ENCODE measurements at regions not wholly inside any gene's neighbourhood (a gene's known extent, or its start where the extent isn't known, plus 50 kb on each side); places are given as distances from the start of the nearest gene placed in this dataset.

DNA sequence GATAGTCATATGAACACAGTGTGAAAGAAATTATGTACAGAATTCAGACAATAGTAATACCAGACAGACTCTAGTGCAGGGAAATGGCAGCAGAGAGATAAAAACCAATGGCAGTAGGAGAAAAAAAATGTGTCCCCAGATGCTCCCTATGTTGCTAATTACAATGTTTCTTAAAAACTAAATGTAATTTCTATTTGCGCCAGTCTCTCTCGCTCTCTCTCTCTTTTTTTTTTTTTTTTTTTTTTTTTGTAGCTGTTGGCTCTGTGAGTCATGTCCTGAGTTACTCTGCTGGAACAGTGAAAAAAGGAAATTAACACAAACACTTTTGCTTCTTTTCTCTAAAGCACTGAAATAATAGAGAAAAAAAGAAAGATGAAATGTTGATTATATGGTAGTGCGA is 871.9 kb downstream of the GBE1 start:
- Histone ChIP-seq H3K9ac (ENCODE audit: low read depth in 1 of 2, low read length in 2 of 2) (no peak overlapping the region), H3K9me3 (ENCODE audit: control insufficient read depth in 4 of 4, low read length in 3 of 4) (no peaks in the 10 kb centered on the region), H3K27ac (ENCODE audit: low read depth in 1 of 2, low read length in 2 of 2) (no peak overlapping the region), H3K36me3 (ENCODE audit: control insufficient read depth in 4 of 4, insufficient read depth in 3 of 4, low read depth in 1 of 4, low read length in 3 of 4) (no peaks in the 10 kb centered on the region), H3K4me3 (ENCODE audit: low read depth in 1 of 3, low read length in 3 of 3) (no peak overlapping the region), H3K4me1 (ENCODE audit: control insufficient read depth in 4 of 4, insufficient read depth in 4 of 4, low read length in 3 of 4) (no peaks in the 10 kb centered on the region), H3K27me3 (ENCODE audit: control insufficient read depth in 4 of 4, insufficient read depth in 4 of 4, low read length in 3 of 4) (no peaks in the 10 kb centered on the region)
- no peak for TF ChIP-seq MAX (IDR thresholded peaks at IDR 0.05)
- TF ChIP-seq YY1 (IDR thresholded peaks at IDR 0.05) = no peak
- TF ChIP-seq SP1 (IDR thresholded peaks at IDR 0.05) = no peak
- TF ChIP-seq FOXA1 (IDR thresholded peaks at IDR 0.05) = no peak
- no peak for TF ChIP-seq ATF3 (IDR thresholded peaks at IDR 0.05)
- no peak for TF ChIP-seq ZBTB33 (IDR thresholded peaks at IDR 0.05)
- TF ChIP-seq JUND (IDR thresholded peaks at IDR 0.05) = no peak
- no peak for TF ChIP-seq TAF1 (conservative IDR thresholded peaks at IDR 0.05)
- 82% methylated on average over 3 of the region's 3 CpGs for WGBS
- DNase-seq (ENCODE audit: low spot score) = no peak

DNA sequence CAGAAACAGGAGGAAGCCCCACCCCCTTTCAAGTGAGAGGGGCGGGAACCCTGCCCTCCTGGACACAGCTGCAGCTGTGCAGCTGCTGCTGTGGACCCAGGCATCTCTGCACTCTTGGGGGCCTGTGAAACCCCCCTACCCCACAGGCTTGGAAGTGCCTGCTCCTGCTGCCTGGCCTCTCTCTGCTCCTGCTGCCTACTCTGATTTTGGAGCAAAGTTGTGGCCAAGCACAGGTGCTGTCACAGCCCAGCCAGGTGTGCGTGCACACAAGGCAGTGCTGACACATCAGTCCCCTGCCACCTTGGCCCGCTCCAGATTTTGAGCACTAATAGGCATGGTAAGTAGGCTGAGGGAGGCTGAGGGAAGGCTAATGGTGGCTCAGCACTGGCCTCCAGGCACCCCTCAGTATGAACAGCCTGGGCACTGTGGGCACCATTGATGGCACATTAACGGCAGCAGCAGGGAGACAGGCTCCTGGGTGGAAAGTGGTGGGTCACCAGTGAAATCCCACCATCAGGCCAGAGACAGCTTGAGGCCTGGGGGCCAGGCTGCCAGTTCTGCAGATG is 890.9 kb downstream of the GBE1 start:
- Histone ChIP-seq H3K27me3 (ENCODE audit: control insufficient read depth in 4 of 4, insufficient read depth in 4 of 4, low read length in 3 of 4) (no peaks in the 10 kb centered on the region), H3K27ac (ENCODE audit: low read depth in 1 of 2, low read length in 2 of 2) (no peak overlapping the region), H3K36me3 (ENCODE audit: control insufficient read depth in 4 of 4, insufficient read depth in 3 of 4, low read depth in 1 of 4, low read length in 3 of 4) (no peaks in the 10 kb centered on the region), H3K9me3 (ENCODE audit: control insufficient read depth in 4 of 4, low read length in 3 of 4) (no peaks in the 10 kb centered on the region), H3K4me3 (ENCODE audit: low read depth in 1 of 3, low read length in 3 of 3) (no peak overlapping the region), H3K9ac (ENCODE audit: low read depth in 1 of 2, low read length in 2 of 2) (no peak overlapping the region), H3K4me1 (ENCODE audit: control insufficient read depth in 4 of 4, insufficient read depth in 4 of 4, low read length in 3 of 4) (no peaks in the 10 kb centered on the region)
- TF ChIP-seq YY1 (IDR thresholded peaks at IDR 0.05) = no peak
- no peak for TF ChIP-seq FOXA1 (IDR thresholded peaks at IDR 0.05)
- TF ChIP-seq RXRA (IDR thresholded peaks at IDR 0.05) = no peak
- TF ChIP-seq TAF1 (conservative IDR thresholded peaks at IDR 0.05) = no peak
- TF ChIP-seq NR2F2 (IDR thresholded peaks at IDR 0.05) = no peak
- no peak for TF ChIP-seq MAX (IDR thresholded peaks at IDR 0.05)
- no peak for TF ChIP-seq SP1 (IDR thresholded peaks at IDR 0.05)
- no peak for TF ChIP-seq ZBTB33 (IDR thresholded peaks at IDR 0.05)
- TF ChIP-seq HNF4A (conservative IDR thresholded peaks at IDR 0.05) = no peak
- no peak for TF ChIP-seq JUND (IDR thresholded peaks at IDR 0.05)
- TF ChIP-seq EGR1 (IDR thresholded peaks at IDR 0.05; ENCODE audit: low read depth in 2 of 2) = no peak
- no peak for TF ChIP-seq FOXA2 (IDR thresholded peaks at IDR 0.05)
- TF ChIP-seq, protein P1, sequence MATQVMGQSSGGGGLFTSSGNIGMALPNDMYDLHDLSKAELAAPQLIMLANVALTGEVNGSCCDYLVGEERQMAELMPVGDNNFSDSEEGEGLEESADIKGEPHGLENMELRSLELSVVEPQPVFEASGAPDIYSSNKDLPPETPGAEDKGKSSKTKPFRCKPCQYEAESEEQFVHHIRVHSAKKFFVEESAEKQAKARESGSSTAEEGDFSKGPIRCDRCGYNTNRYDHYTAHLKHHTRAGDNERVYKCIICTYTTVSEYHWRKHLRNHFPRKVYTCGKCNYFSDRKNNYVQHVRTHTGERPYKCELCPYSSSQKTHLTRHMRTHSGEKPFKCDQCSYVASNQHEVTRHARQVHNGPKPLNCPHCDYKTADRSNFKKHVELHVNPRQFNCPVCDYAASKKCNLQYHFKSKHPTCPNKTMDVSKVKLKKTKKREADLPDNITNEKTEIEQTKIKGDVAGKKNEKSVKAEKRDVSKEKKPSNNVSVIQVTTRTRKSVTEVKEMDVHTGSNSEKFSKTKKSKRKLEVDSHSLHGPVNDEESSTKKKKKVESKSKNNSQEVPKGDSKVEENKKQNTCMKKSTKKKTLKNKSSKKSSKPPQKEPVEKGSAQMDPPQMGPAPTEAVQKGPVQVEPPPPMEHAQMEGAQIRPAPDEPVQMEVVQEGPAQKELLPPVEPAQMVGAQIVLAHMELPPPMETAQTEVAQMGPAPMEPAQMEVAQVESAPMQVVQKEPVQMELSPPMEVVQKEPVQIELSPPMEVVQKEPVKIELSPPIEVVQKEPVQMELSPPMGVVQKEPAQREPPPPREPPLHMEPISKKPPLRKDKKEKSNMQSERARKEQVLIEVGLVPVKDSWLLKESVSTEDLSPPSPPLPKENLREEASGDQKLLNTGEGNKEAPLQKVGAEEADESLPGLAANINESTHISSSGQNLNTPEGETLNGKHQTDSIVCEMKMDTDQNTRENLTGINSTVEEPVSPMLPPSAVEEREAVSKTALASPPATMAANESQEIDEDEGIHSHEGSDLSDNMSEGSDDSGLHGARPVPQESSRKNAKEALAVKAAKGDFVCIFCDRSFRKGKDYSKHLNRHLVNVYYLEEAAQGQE (IDR thresholded peaks at IDR 0.05) = no peak
- no peak for TF ChIP-seq RAD21 (IDR thresholded peaks at IDR 0.05)
- TF ChIP-seq, protein P2, sequence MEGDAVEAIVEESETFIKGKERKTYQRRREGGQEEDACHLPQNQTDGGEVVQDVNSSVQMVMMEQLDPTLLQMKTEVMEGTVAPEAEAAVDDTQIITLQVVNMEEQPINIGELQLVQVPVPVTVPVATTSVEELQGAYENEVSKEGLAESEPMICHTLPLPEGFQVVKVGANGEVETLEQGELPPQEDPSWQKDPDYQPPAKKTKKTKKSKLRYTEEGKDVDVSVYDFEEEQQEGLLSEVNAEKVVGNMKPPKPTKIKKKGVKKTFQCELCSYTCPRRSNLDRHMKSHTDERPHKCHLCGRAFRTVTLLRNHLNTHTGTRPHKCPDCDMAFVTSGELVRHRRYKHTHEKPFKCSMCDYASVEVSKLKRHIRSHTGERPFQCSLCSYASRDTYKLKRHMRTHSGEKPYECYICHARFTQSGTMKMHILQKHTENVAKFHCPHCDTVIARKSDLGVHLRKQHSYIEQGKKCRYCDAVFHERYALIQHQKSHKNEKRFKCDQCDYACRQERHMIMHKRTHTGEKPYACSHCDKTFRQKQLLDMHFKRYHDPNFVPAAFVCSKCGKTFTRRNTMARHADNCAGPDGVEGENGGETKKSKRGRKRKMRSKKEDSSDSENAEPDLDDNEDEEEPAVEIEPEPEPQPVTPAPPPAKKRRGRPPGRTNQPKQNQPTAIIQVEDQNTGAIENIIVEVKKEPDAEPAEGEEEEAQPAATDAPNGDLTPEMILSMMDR (IDR thresholded peaks at IDR 0.05; ENCODE audit: low read depth, low read length, missing input control) = no peak
- TF ChIP-seq GABPA (IDR thresholded peaks at IDR 0.05 in 1 of 2, conservative IDR thresholded peaks at IDR 0.05 in 1 of 2) = no peak
- DNase-seq (ENCODE audit: low spot score) = no peak
- WGBS = 85% methylated on average over 4 of the region's 4 CpGs
